Bronchial epithelial cell (primary cell): ENCODE measurements at regions not wholly inside any gene's neighbourhood (a gene's known extent, or its start where the extent isn't known, plus 50 kb on each side); places are given as distances from the start of the nearest gene placed in this dataset.

ENCODE experiments used
- DNase-seq: peaks from one replicate; pipeline ENCODE4 v3.0.0-alpha.2; 2010; ENCODE audit warnings: low read depth
- FAIRE-seq: peaks from 2 replicates; lab custom pipeline; 2011; peaks lifted over from hg19 to GRCh38; lab: Jason Lieb, UNC
- H3K27me3 ChIP-seq: 2 replicates; pipeline ENCODE4 v1.5.1; 2011; ENCODE audit warnings: low read length; ENCODE audit not compliant: control insufficient read depth, insufficient read depth
- H3K36me3 ChIP-seq: 2 replicates; pipeline ENCODE4 v1.5.1; 2011; ENCODE audit warnings: low read length; ENCODE audit not compliant: control insufficient read depth, insufficient read depth
- H3K4me3 ChIP-seq: 2 replicates; pipeline ENCODE4 v1.5.1; 2011; ENCODE audit warnings: mild to moderate bottlenecking, low read depth, low read length, control low read depth
- TF ChIP-seq, protein P1 (sequence below): IDR thresholded peaks from 2 replicates; pipeline ENCODE4 v1.5.1; 2011; ENCODE audit warnings: mild to moderate bottlenecking, moderate library complexity, low read length, control low read depth, inconsistent platforms; ENCODE audit not compliant: insufficient read depth, severe bottlenecking

- no peak overlapping the region for H3K4me3 ChIP-seq
- TF ChIP-seq, protein P1, sequence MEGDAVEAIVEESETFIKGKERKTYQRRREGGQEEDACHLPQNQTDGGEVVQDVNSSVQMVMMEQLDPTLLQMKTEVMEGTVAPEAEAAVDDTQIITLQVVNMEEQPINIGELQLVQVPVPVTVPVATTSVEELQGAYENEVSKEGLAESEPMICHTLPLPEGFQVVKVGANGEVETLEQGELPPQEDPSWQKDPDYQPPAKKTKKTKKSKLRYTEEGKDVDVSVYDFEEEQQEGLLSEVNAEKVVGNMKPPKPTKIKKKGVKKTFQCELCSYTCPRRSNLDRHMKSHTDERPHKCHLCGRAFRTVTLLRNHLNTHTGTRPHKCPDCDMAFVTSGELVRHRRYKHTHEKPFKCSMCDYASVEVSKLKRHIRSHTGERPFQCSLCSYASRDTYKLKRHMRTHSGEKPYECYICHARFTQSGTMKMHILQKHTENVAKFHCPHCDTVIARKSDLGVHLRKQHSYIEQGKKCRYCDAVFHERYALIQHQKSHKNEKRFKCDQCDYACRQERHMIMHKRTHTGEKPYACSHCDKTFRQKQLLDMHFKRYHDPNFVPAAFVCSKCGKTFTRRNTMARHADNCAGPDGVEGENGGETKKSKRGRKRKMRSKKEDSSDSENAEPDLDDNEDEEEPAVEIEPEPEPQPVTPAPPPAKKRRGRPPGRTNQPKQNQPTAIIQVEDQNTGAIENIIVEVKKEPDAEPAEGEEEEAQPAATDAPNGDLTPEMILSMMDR: no peak
- no peak for FAIRE-seq
- no peaks in the 10 kb centered on the region for H3K36me3 ChIP-seq
- no peaks in the 10 kb centered on the region for H3K27me3 ChIP-seq
- DNase-seq: no peak
Observed at GRCh38 chr2:13121096-13121495, 404.4 kb downstream of the TRIB2 start.

DNA sequence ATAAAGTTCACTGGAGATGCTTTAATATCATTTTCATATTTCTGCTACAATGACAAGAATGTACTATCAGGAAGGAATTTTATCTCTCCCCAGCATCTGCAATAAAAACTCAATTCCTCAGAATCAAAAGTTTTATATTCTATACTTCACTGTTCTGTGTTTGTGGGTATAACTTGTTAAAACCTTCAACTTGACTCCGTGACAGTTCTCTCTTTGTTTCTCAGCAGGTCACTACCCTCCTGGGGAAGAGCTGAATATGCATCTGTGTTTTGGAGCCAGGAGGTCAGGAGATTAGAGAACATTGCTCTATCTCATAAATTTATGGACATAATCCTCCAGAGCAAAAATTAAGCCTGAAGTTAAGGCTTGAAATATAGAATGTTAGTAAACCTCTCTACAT, 411.4 kb downstream of the TRIB2 start:
- H3K36me3 ChIP-seq: no peaks in the 10 kb centered on the region
- FAIRE-seq: no peak
- no peak for DNase-seq
- no peak overlapping the region for H3K4me3 ChIP-seq
- TF ChIP-seq, protein P1: no peak
- H3K27me3 ChIP-seq: no peaks in the 10 kb centered on the region

DNA sequence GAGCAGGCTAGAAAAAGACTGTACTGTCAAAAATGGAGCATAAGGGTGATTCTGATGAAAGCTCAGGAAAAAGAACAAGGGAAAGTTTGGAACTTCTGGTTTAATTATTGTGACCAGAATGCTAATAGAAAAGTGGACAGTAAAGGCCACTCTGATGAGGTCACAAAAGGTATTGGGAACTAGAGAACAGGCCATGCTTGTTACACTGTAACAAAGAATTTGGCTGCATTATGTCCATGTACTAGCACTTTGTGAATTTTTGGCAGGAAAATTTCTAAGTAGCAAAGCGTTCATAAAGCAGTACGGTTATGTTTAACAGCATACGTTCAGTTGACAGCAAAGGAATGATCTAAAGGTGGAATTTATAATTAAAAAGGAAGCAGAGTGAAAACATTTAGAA, 418.6 kb downstream of the TRIB2 start:
- FAIRE-seq: no peak
- no peak for DNase-seq

GRCh38 chr2:13135856-13136255, 419.1 kb downstream of the TRIB2 start:
- Histone ChIP-seq H3K36me3 (no peaks in the 10 kb centered on the region), H3K4me3 (no peak overlapping the region), H3K27me3 (no peaks in the 10 kb centered on the region)
- TF ChIP-seq, protein P1: no peak
- FAIRE-seq (no peak), DNase-seq (no peak)

More for the DNA sequence above, 418.6 kb downstream of the TRIB2 start:
- H3K27me3 ChIP-seq: no peaks in the 10 kb centered on the region
- no peak overlapping the region for H3K4me3 ChIP-seq
- TF ChIP-seq, protein P1: no peak
- no peaks in the 10 kb centered on the region for H3K36me3 ChIP-seq

DNA sequence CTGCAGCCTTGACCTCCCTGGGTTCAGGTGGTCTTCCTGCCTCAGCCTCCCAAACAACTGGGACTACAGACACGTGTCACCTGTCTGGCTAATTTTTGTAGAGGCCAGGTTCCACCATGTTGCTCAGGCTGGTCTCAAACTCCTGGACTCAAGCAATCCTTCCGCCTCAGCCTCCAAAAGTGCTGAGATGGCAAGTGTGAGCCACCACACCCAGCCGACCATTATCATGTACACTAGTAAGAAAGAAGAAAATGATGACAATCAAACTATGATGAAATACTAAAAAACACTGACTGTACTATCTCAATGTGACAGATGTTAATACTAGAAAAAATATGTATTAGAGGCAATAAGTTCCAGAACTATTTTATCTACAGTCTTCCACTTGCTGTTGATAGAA, 420.9 kb downstream of the TRIB2 start:
- FAIRE-seq (no peak), DNase-seq (no peak)
- Histone ChIP-seq H3K4me3 (no peak overlapping the region), H3K36me3 (no peaks in the 10 kb centered on the region), H3K27me3 (no peaks in the 10 kb centered on the region)
- TF ChIP-seq, protein P1: no peak

DNA sequence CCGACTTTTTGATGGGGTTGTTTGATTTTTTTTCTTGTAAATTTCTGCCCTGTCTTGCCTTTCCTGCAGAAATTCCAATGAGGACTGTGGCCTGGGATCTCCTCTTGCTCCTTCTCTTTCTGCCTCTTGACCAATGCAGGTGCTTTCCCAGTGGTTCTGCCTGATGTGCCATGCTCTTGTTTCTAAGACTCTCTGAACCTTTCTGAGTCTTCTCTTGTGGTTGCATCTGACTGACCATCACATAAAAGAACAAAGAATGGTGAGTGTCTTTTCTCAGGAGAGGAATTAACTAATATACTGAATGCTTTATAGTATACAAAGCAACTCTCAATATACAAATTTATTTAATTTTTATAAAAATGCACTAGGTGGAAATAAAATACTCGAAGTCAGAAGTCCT, 424.6 kb downstream of the TRIB2 start:
- FAIRE-seq (no peak), DNase-seq (no peak)
- no peaks in the 10 kb centered on the region for H3K27me3 ChIP-seq
- H3K4me3 ChIP-seq: no peak overlapping the region
- H3K36me3 ChIP-seq: no peaks in the 10 kb centered on the region
- TF ChIP-seq, protein P1: no peak
